Activated naive CD4-positive, alpha-beta T cell treated with anti-CD3 and anti-CD28 coated beads, Interleukin-2, amount 50 U/mL, for 72 hours (primary cell): ENCODE measurements at regions not wholly inside any gene's neighbourhood (a gene's known extent, or its start where the extent isn't known, plus 50 kb on each side); places are given as distances from the start of the nearest gene placed in this dataset.

Experiments used
- ATAC-seq, 2 donors: fragments of 150-1000 bp; cut with Tn5 transposase; 2 replicates each; pipeline ENCODE4 v1.10.0; 2021; ENCODE audit warnings: mild to moderate bottlenecking in 2 of 2, moderate library complexity in 2 of 2
- DNase-seq, 2 donors: peaks; one replicate each; pipeline ENCODE4 v3.0.0; 2021 to 2022; ENCODE audit warnings: low spot score in 2 of 2
- H3K27ac Mint-ChIP-seq, 2 donors: one replicate each; pipeline ENCODE4 v1.8.0; 2022; ENCODE audit warnings: mild to moderate bottlenecking in 2 of 2, mixed read lengths in 2 of 2
- H3K36me3 Mint-ChIP-seq, 2 donors: one replicate each; pipeline ENCODE4 v1.8.0; 2022; ENCODE audit warnings: mixed read lengths in 2 of 2
- H3K9me3 Mint-ChIP-seq, 2 donors: one replicate each; pipeline ENCODE4 v1.8.0; 2022; ENCODE audit warnings: mixed read lengths in 2 of 2

GRCh38 chr6:114523508-114523907 lies 180.7 kb upstream of the HS3ST5 start:
- ATAC-seq (no peak), DNase-seq (no peak)
- Mint-ChIP-seq H3K36me3 (no peaks in the 10 kb centered on the region), H3K9me3 (peaks cover 2 to 13% of the 10 kb centered on the region in 2 donors), H3K27ac (peak overlapping the region in 1 of 2 donors; percentile 20)

- Mint-ChIP-seq H3K36me3 (peaks cover 0 to 5% of the 10 kb centered on the region in 2 donors), H3K27ac (no peak overlapping the region), H3K9me3 (peaks cover 10 to 18% of the 10 kb centered on the region in 2 donors)
- ATAC-seq, result no peak
- no peak for DNase-seq
Measured at GRCh38 chr6:114521926-114522325, 179.1 kb upstream of the HS3ST5 start.

GRCh38 chr6:114520976-114521375 lies 178.2 kb upstream of the HS3ST5 start:
- peaks cover 10 to 11% of the 10 kb centered on the region in 2 donors for H3K9me3 Mint-ChIP-seq
- no peak for DNase-seq
- H3K36me3 Mint-ChIP-seq, result peaks cover 0 to 5% of the 10 kb centered on the region in 2 donors
- H3K27ac Mint-ChIP-seq, result no peak overlapping the region
- no peak for ATAC-seq

GRCh38 chr6:114514170-114514569 lies 171.3 kb upstream of the HS3ST5 start:
- no peak for DNase-seq
- ATAC-seq, result no peak
- Mint-ChIP-seq H3K36me3 (peaks cover 0 to 5% of the 10 kb centered on the region in 2 donors), H3K27ac (no peak overlapping the region), H3K9me3 (peaks cover 18 to 24% of the 10 kb centered on the region in 2 donors)

- Mint-ChIP-seq H3K27ac (no peak overlapping the region), H3K9me3 (peaks cover 0 to 5% of the 10 kb centered on the region in 2 donors), H3K36me3 (no peaks in the 10 kb centered on the region)
- DNase-seq (no peak), ATAC-seq (no peak)
Measured at GRCh38 chr6:114471450-114471849, 128.6 kb upstream of the HS3ST5 start.

GRCh38 chr6:114467931-114468330 lies 125.1 kb upstream of the HS3ST5 start:
- Mint-ChIP-seq H3K27ac (no peak overlapping the region), H3K9me3 (peaks cover 0 to 5% of the 10 kb centered on the region in 2 donors), H3K36me3 (no peaks in the 10 kb centered on the region)
- no peak for ATAC-seq
- DNase-seq, result no peak

- DNase-seq (no peak), ATAC-seq (no peak)
- peaks cover 0 to 5% of the 10 kb centered on the region in 2 donors for H3K9me3 Mint-ChIP-seq
- no peaks in the 10 kb centered on the region for H3K36me3 Mint-ChIP-seq
- H3K27ac Mint-ChIP-seq, result no peak overlapping the region
Measured at GRCh38 chr6:114465511-114465910, 122.7 kb upstream of the HS3ST5 start.

- DNase-seq, result no peak
- no peaks in the 10 kb centered on the region for H3K36me3 Mint-ChIP-seq
Measured at GRCh38 chr6:114453737-114454276, 111.0 kb upstream of the HS3ST5 start.

GRCh38 chr6:114452785-114453401 lies 110.1 kb upstream of the HS3ST5 start:
- no peak for DNase-seq
- Mint-ChIP-seq H3K9me3 (no peaks in the 10 kb centered on the region), H3K27ac (no peak overlapping the region), H3K36me3 (no peaks in the 10 kb centered on the region)
- no peak for ATAC-seq

More at GRCh38 chr6:114453737-114454276, 111.0 kb upstream of the HS3ST5 start:
- no peak for ATAC-seq
- no peak overlapping the region for H3K27ac Mint-ChIP-seq
- H3K9me3 Mint-ChIP-seq, result no peaks in the 10 kb centered on the region

GRCh38 chr6:114450631-114451030 lies 107.8 kb upstream of the HS3ST5 start:
- Mint-ChIP-seq H3K9me3 (peaks cover 0 to 4% of the 10 kb centered on the region in 2 donors), H3K36me3 (no peaks in the 10 kb centered on the region), H3K27ac (no peak overlapping the region)
- ATAC-seq (no peak), DNase-seq (no peak)

- no peak for DNase-seq
- Mint-ChIP-seq H3K27ac (no peak overlapping the region), H3K36me3 (no peaks in the 10 kb centered on the region), H3K9me3 (peaks cover 6 to 13% of the 10 kb centered on the region in 2 donors)
- ATAC-seq, result no peak
Measured at GRCh38 chr6:114449659-114450058, 106.8 kb upstream of the HS3ST5 start.

GRCh38 chr6:114446342-114446741 lies 103.5 kb upstream of the HS3ST5 start:
- ATAC-seq (no peak), DNase-seq (no peak)
- Mint-ChIP-seq H3K27ac (no peak overlapping the region), H3K36me3 (no peaks in the 10 kb centered on the region), H3K9me3 (peaks cover 6 to 13% of the 10 kb centered on the region in 2 donors)

GRCh38 chr6:114445846-114446245 lies 103.0 kb upstream of the HS3ST5 start:
- no peak overlapping the region for H3K27ac Mint-ChIP-seq
- no peak for DNase-seq
- ATAC-seq, result no peak
- H3K36me3 Mint-ChIP-seq, result no peaks in the 10 kb centered on the region
- peaks cover 6 to 13% of the 10 kb centered on the region in 2 donors for H3K9me3 Mint-ChIP-seq

GRCh38 chr6:114439411-114439810 lies 96.6 kb upstream of the HS3ST5 start:
- ATAC-seq (no peak), DNase-seq (no peak)
- H3K36me3 Mint-ChIP-seq, result no peaks in the 10 kb centered on the region
- peaks cover 0 to 3% of the 10 kb centered on the region in 2 donors for H3K9me3 Mint-ChIP-seq
- no peak overlapping the region for H3K27ac Mint-ChIP-seq

- no peak for DNase-seq
- Mint-ChIP-seq H3K27ac (no peak overlapping the region), H3K9me3 (peaks cover 0 to 3% of the 10 kb centered on the region in 2 donors), H3K36me3 (no peaks in the 10 kb centered on the region)
- ATAC-seq, result no peak
Measured at GRCh38 chr6:114437235-114437634, 94.4 kb upstream of the HS3ST5 start.

GRCh38 chr6:114436691-114437090 lies 93.9 kb upstream of the HS3ST5 start:
- no peak overlapping the region for H3K27ac Mint-ChIP-seq
- H3K9me3 Mint-ChIP-seq, result peaks cover 0 to 3% of the 10 kb centered on the region in 2 donors
- DNase-seq (no peak), ATAC-seq (no peak)
- H3K36me3 Mint-ChIP-seq, result no peaks in the 10 kb centered on the region

GRCh38 chr6:114435985-114436384 lies 93.2 kb upstream of the HS3ST5 start:
- Mint-ChIP-seq H3K36me3 (no peaks in the 10 kb centered on the region), H3K9me3 (peaks cover 0 to 3% of the 10 kb centered on the region in 2 donors), H3K27ac (no peak overlapping the region)
- DNase-seq, result no peak
- ATAC-seq, result no peak

- Mint-ChIP-seq H3K36me3 (no peaks in the 10 kb centered on the region), H3K27ac (no peak overlapping the region), H3K9me3 (peaks cover 0 to 3% of the 10 kb centered on the region in 2 donors)
- DNase-seq (no peak), ATAC-seq (no peak)
Measured at GRCh38 chr6:114432400-114432799, 89.6 kb upstream of the HS3ST5 start.
